Ureter (tissue), 1 donor: ENCODE measurements at regions not wholly inside any gene's neighbourhood (a gene's known extent, or its start where the extent isn't known, plus 50 kb on each side); places are given as distances from the start of the nearest gene placed in this dataset.

Experiments
- DNase-seq: peaks from one replicate; pipeline ENCODE4 v3.0.0-alpha.2; 2020; ENCODE audit warnings: low spot score
- donor health status: DM: yes; HTN: yes; CAD: no.

GRCh38 chr2:121018136-121019061, 266.6 kb downstream of the TFCP2L1 start:
- peak; percentile 53 for DNase-seq

DNA sequence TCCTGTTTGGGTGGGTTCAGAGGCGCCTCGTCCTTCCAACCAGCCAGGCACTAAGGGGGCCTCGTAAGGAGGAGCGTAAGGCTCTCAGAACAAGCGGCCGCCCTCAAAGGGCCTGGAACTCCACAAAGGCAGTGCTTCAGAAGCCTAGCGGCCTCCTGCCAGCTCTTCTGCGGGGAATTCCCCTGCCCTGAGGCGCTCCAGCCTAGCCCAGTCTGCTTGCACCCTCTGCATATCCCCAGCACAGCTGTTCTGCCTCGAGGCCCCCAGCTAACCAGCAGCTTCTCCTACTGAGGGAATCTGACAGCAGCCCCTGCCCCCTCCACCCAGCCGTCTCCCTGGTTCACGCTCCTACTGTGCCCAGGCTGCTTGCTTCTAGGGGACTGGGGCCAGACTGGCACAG, 265.9 kb downstream of the TFCP2L1 start:
- DNase-seq = no peak

DNA sequence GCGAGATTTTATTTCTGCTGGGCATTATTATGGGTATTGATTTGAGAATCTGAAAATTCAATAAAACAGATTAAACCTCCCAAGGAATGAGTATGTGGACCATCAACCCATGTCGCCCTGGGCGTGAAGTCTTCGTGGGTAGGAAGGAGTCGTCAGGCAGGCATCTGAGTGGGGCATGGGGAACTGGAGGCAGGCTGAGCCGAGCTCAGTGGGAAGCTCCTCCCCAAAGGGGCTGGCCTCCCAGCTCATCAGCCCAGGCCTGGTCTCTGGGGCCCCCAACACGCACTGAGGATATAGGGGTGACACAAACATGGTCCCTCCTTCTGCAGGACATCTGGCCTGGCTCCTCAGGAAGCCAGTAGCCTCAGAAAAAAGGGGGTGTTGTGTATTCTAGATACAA, 265.2 kb downstream of the TFCP2L1 start:
- no peak for DNase-seq

DNA sequence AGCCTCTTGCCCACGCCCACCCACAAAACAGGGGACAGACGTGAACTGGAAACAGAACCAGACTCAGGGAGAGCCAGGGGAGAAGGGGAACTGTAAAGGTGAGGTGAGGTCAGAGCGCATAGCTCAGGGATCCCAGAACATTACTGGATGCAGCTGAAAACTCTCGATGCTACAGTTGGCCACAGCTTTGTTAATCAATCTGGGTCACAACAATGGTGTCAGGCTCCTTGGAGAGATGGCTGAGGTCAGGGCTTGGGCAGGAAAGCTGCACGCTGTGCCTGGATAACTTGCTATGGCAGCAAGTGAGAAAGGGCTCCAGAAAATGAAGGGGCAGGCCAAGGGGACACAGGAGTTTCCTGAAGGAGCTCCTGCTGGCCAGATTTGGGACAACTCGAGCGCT, 263.3 kb downstream of the TFCP2L1 start:
- DNase-seq = no peak

GRCh38 chr2:121028577-121028976, 256.4 kb downstream of the TFCP2L1 start:
- no peak for DNase-seq

GRCh38 chr2:121030523-121030922, 254.5 kb downstream of the TFCP2L1 start:
- DNase-seq = no peak

- DNase-seq = no peak
Measured at GRCh38 chr2:121031568-121032340, 253.2 kb downstream of the TFCP2L1 start.

GRCh38 chr2:121033461-121033996, 251.5 kb downstream of the TFCP2L1 start:
- no peak for DNase-seq

- DNase-seq = peak; percentile 6
Measured at GRCh38 chr2:121034551-121034950, 250.5 kb downstream of the TFCP2L1 start.

DNA sequence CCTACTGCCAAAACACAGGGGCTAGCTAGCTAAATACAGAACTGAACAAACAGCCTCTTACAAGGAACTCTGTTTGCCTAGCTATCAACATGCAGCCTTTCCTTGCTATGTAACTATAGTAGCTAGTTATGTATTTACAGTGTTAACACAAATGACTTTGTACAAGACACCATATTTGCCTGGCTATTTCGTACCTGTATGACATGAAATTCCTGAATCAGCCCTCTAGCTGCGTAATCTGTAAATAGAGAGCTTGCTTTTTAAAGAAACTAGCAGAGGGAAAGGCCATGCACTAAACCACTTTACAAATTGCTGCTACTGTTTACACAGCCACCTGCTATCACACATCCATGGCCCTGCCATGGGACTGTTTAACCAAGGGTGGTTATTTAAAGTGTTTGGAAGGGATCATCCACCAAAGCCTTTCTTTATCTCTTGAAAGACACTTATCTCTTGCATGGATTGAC, 248.7 kb downstream of the TFCP2L1 start:
- peak; percentile 14 for DNase-seq

DNA sequence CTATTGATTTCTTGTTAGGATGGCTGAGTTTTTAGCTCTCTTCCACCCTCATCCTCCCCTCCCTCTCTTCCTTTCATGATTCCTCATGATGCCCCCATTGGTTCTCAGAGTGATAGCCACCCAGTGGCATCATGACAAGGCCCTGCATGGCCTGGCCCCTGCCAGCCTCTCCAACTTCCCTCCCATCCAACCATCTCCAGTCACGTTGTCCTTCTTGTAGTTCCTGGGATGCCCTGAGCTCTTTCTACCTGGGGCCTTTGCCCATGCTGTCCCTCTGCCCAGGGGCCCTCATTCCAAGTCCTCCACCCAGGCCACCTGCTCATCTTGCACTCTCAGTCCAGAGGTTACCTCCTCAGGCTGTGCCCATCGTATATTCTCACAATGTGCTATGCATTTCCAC, 247.5 kb downstream of the TFCP2L1 start:
- DNase-seq = peak; percentile 19

GRCh38 chr2:121038031-121038430, 247.0 kb downstream of the TFCP2L1 start:
- no peak for DNase-seq

GRCh38 chr2:121038431-121038830, 246.6 kb downstream of the TFCP2L1 start:
- peak; percentile 35 for DNase-seq

- no peak for DNase-seq
Measured at GRCh38 chr2:121038891-121039616, 245.9 kb downstream of the TFCP2L1 start.

GRCh38 chr2:121039679-121040078, 245.3 kb downstream of the TFCP2L1 start:
- DNase-seq = no peak

- no peak for DNase-seq
Measured at GRCh38 chr2:121041516-121041915, 243.5 kb downstream of the TFCP2L1 start.

GRCh38 chr2:121043061-121043826, 241.8 kb downstream of the TFCP2L1 start:
- no peak for DNase-seq

GRCh38 chr2:121043827-121044222, 241.2 kb downstream of the TFCP2L1 start:
- DNase-seq = no peak

DNA sequence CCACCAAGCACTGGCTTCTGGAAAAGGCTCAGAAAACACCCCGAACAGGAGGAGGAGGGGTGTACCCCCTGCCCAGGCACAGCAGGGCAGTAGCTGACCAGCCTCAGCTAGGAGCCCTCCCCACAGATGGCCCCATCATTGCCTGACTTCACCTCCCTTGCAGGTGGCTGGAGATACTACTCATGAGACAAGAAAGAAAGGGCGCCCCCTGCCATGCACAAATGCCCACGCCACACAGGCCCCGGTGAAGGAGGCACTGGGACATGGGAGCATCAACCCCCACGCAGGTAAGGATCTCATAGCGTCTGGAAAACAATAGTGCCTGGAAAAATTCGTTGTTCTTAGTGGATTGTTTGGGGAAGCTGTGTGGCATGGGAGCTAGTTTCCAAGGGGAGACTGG, 240.6 kb downstream of the TFCP2L1 start:
- no peak for DNase-seq

DNA sequence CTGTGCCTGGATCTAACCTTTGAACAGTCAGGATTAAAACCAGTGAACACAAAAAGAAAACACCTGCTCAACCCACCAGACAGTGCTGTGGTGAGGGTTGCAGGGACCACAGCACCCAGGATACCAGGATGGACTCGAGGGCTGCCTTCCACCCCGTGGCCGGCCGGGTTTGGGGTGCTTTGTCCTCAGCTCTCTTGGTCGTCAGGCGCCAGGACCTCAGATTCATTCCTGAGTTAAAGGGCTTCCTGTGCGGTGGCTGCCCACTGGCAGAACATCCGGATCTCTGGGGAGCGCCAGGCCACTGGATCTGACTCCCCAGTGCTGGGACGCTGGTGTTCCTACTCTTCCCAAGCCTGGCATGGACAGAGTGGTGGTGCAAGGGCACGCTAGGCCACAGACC, 239.8 kb downstream of the TFCP2L1 start:
- no peak for DNase-seq

DNA sequence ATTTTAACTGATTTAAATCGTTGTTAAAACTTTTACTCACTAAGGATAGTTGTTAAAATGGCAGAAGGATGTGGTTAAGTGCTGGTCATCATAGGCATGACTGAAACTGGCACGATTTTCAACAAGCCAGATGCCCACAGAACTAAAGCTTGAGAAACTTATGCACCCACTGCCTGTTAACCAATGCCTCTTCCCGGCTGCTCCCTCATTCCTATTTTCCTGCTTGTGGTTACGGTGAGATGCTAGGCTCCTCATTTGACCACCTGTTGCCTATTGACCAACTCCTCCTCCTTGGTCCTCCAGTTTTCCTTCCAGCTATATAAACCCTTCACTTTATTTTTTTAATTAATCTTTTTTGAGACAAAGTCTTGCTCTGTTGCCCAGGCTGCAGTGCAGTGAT, 238.7 kb downstream of the TFCP2L1 start:
- DNase-seq = no peak
